Activated naive CD4-positive, alpha-beta T cell treated with anti-CD3 and anti-CD28 coated beads, Interleukin-2, amount 50 U/mL, for 72 hours (primary cell): ENCODE measurements at regions not wholly inside any gene's neighbourhood (a gene's known extent, or its start where the extent isn't known, plus 50 kb on each side); places are given as distances from the start of the nearest gene placed in this dataset.
"Not testable (repeated sequence)": the region's sequence is repeated elsewhere in the genome, so short reads cannot be mapped to it uniquely, and the experiment has no call there.

Source experiments
- ATAC-seq, 2 donors: fragments of 150-1000 bp; cut with Tn5 transposase; 2 replicates each; pipeline ENCODE4 v1.10.0; 2021; ENCODE audit warnings: mild to moderate bottlenecking in 2 of 2, moderate library complexity in 2 of 2
- DNase-seq, 2 donors: peaks; one replicate each; pipeline ENCODE4 v3.0.0; 2021 to 2022; ENCODE audit warnings: low spot score in 2 of 2
- H3K27ac Mint-ChIP-seq, 2 donors: one replicate each; pipeline ENCODE4 v1.8.0; 2022; ENCODE audit warnings: mild to moderate bottlenecking in 2 of 2, mixed read lengths in 2 of 2
- H3K36me3 Mint-ChIP-seq, 2 donors: one replicate each; pipeline ENCODE4 v1.8.0; 2022; ENCODE audit warnings: mixed read lengths in 2 of 2
- H3K9me3 Mint-ChIP-seq, 2 donors: one replicate each; pipeline ENCODE4 v1.8.0; 2022; ENCODE audit warnings: mixed read lengths in 2 of 2

DNA sequence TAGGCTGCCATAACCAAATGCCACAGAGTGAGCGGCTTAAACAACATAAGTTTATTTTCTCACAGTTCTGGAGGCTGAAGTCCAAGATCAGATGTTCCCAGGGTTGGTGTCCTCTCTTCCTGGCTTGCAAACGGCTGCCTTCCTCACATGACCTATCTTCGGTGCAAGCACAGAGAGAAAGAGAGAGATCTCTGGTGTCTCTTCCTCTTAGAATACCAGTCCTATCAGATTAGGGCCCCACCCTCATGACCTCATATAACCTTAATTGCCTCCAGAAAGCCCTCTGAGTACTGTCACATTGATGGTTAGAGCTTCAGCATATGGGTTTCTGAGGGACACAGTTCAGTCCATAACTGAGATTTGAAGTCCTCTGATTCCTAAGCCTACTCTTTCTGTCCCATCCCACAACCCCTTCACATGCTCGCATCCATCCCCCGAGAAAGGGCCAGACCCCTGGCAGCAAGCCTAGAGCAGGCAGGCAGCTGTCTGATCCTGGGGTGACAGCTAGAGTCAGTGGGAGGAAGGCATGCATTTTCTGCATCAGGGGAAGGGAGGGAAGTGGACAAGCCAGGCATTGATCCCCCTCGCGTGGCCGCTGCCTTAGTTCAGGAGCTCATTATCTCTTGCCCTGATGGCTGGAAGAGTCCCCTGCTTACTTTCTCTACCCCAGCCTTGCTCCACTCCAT lies 114.1 kb downstream of the FAR1 start:
- Mint-ChIP-seq H3K9me3 (no peaks in the 10 kb centered on the region), H3K36me3 (no peaks in the 10 kb centered on the region), H3K27ac (no peak overlapping the region)
- DNase-seq = no peak
- ATAC-seq = no peak

DNA sequence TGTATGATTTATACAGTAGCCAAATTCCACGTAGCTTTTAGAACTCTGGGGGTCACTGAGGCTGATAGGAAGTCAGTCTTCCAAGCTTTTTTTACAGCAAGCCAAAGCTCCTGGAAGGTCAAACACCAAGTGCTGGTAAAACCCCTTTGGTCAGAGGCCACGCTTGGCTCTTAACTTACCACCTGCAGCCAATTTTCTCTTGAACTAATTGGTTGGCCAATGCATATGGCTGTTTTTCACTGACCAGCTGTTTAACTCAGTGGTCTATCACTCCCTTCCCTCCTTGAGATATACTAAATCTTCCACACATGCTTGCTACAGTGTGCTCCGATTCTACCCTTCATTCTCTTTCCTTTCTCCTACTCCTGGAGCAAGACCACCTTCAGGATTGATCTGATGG lies 116.0 kb downstream of the FAR1 start:
- ATAC-seq = no peak
- DNase-seq = no peak
- H3K36me3 Mint-ChIP-seq = no peaks in the 10 kb centered on the region
- no peak overlapping the region for H3K27ac Mint-ChIP-seq
- no peaks in the 10 kb centered on the region for H3K9me3 Mint-ChIP-seq

DNA sequence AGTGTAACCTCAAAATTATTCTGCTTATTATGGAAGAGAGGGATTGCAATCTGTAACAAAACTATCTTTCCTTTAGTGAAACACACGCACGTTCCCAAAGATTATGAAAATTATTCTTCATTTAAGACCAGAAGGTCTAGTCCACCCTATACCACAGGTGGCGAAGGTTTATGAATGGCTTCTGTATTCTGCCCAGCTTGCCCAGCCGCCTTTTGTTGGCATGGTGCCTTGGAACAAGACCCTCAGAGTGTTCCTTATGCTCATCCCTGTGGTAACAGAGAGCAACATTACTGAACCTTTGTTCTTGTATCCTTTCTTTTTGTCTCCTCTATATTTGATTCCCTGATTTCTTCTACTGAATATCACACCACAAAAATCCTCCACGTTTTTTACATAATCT lies 116.4 kb downstream of the FAR1 start:
- ATAC-seq = no peak
- Mint-ChIP-seq H3K9me3 (no peaks in the 10 kb centered on the region), H3K36me3 (no peaks in the 10 kb centered on the region), H3K27ac (no peak overlapping the region)
- no peak for DNase-seq

DNA sequence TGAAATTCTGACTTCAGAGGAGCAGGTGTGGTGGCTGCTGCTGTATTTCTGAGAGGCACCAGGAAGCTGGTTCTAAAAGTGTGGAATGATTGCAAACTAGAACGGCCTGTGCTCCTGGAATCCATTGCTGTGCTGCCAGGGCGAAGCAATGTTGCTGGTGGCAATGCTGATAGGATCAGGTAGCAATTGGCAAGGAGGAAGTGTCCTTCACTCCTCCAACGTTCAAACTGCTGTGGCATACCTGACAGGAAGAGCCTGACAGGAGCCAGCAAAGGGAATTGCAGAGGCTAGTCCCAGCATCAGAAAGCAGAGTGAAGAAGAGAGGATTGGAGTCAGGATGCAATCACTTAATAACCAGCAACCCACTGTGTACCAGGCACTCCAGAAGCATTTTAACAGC lies 118.2 kb downstream of the FAR1 start:
- ATAC-seq (no peak), DNase-seq (no peak)
- H3K9me3 Mint-ChIP-seq = no peaks in the 10 kb centered on the region
- no peaks in the 10 kb centered on the region for H3K36me3 Mint-ChIP-seq
- H3K27ac Mint-ChIP-seq = peak overlapping the region in 1 of 2 donors; percentile 37

DNA sequence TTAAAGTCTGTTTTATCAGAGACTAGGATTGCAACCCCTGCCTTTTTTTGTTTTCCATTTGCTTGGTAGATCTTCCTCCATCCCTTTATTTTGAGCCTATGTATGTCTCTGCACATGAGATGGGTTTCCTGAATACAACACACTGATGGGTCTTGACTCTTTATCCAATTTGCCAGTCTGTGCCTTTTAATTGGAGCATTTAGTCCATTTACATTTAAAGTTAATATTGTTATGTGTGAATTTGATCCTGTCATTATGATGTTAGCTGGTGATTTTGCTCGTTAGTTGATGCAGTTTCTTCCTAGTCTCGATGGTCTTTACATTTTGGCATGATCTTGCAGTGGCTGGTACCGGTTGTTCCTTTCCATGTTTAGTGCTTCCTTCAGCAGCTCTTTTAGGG lies 129.1 kb downstream of the FAR1 start:
- Mint-ChIP-seq H3K36me3 (peaks cover 17 to 19% of the 10 kb centered on the region in 2 donors), H3K9me3 (peaks cover 19 to 20% of the 10 kb centered on the region in 2 donors)
- H3K27ac Mint-ChIP-seq, DNase-seq, ATAC-seq: not testable (repeated sequence)

DNA sequence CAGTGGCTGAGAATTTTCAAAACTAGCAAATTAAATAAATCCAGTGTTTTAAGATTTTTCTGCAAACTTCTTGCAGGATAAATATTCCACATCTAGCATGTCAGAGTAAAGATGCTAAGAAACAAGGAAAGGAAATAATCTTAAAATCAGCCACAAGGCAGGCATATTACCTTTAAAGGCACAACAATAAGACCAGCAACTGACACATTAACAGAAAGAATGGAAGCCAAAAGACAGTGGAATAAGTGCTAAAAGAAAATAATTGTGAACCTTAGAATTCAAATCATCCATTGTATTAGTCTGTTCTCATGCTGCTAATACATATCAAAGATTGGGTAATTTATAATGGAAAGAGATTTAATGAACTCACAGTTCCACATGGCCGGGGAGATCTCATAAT lies 132.4 kb downstream of the FAR1 start:
- DNase-seq (no peak), ATAC-seq (no peak)
- H3K9me3 Mint-ChIP-seq = peaks cover 19 to 20% of the 10 kb centered on the region in 2 donors
- H3K36me3 Mint-ChIP-seq = peaks cover 17 to 19% of the 10 kb centered on the region in 2 donors
- H3K27ac Mint-ChIP-seq = no peak overlapping the region

DNA sequence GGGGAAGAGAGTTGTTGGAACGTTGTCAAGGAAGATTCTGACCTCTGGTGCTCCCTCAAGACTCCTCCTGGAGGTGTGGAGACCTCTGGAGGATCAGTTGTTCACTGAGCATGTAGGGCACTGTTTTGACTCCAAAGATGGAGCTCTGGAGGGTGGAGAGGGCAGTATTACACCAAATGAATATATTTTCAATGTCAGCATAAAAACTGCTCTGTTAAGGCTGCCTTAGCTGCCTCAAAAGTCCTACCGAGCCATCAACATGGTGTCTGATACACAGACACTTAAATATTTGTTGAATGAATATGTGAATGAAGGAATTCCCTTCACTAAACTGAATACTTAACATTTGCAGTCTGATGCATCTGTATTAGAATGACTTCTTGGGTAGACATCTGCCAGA lies 144.2 kb upstream of the SPON1 start:
- Mint-ChIP-seq H3K36me3 (peaks cover 0 to 5% of the 10 kb centered on the region in 2 donors), H3K27ac (no peak overlapping the region), H3K9me3 (peaks cover 3 to 26% of the 10 kb centered on the region in 2 donors)
- no peak for ATAC-seq
- no peak for DNase-seq

DNA sequence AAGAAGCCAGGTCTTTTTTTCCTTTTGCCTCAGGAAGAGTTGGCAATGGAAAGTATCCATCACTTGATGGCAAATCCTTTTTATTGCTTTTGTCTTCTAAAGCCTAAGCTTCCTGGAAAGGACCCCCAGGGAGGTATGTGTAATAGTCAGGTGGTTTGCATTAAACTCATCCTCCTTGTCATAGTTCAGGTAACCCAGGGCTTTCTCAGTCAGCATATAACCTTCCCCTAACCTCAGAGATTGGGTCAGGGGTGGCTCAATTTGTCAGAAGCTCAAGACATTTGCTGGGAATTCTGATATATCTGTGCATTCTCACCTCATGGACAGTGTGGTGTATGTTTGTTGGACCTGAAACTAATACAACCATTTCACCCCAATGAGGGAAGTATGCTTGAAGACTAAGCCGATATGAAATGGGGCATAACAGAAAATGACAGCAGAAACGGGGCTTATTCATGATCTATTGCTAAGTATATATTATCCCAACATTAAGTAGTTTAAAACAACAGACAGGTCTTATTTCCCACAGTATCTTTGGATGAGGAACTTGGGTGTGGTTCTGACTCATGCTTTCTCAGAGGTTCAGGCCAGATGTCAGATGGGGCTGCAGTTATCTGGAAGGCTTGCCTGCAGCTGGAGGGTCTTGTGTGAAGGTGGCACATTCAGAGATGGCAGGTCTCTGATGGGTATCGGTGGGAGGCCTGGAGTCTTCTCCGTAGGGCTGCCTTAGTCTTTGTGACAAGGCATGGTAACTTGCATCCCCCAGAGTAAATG lies 135.8 kb upstream of the SPON1 start:
- no peak for ATAC-seq
- Mint-ChIP-seq H3K9me3 (peaks cover 17 to 25% of the 10 kb centered on the region in 2 donors), H3K36me3 (peaks cover 7 to 13% of the 10 kb centered on the region in 2 donors), H3K27ac (no peak overlapping the region)
- no peak for DNase-seq

DNA sequence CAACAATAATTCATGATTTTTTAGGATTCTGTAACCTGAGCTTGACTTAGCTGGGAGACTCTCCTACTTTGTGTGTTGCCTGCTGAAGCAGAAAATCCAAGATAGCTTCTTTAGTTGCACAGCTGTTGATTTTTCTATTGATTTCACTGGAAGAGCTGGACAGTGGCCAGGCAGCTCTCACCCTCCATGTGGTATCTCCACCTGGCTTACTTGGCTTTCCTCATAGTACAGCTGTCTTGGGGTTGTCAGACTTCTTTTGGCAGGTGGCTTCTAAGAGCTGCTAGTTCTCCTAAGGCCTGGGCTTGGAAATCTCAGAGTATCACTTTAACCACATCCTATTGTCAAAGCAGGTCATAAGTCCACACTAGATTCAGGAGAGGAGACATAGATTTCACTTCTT lies 130.8 kb upstream of the SPON1 start:
- DNase-seq = no peak
- Mint-ChIP-seq H3K36me3 (peaks cover 11 to 22% of the 10 kb centered on the region in 2 donors), H3K9me3 (peaks cover 17 to 27% of the 10 kb centered on the region in 2 donors), H3K27ac (no peak overlapping the region)
- no peak for ATAC-seq

DNA sequence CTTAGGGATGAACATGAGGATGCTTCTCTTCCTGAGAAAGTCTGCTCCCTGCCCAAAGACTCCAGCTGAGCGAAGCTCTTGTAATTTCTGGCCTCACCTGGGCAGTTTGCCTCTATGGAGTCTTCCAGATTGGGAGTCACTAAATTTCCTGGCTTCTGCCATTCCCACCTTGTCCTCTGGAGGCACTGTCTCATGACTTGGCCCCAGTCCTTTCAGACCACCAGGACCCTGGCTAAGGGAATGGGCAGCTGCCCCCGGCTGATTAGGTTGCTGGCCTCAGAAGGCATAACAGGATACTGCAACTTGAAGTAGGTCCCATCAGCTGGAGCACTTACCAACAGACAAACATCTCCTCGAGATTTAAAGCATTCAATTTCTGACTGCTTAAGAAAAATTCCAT lies 128.1 kb upstream of the SPON1 start:
- ATAC-seq (no peak), DNase-seq (no peak)
- Mint-ChIP-seq H3K9me3 (peaks cover 13 to 21% of the 10 kb centered on the region in 2 donors), H3K36me3 (peaks cover 10 to 22% of the 10 kb centered on the region in 2 donors), H3K27ac (no peak overlapping the region)

DNA sequence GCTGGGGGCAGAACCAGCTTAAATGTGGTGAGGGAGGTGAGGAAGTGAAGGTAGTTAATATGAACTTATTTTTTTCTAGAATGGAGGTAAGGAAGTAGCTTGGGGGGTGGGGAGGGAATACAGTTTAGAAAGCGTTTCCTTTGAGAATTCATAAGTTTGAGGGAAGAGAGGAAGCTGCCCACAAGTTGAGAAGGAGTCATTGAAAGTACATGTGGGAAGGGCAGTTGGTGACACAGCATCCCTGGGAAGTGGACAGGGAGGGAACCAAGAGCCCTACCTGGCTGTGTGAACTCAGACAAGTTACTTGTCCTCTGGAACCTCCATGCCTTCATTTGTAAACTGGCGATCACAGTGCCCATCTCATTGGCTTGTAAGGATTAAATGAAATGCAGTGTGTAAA lies 125.9 kb upstream of the SPON1 start:
- Mint-ChIP-seq H3K36me3 (peaks cover 4 to 9% of the 10 kb centered on the region in 2 donors), H3K9me3 (peaks cover 0 to 10% of the 10 kb centered on the region in 2 donors), H3K27ac (no peak overlapping the region)
- no peak for DNase-seq
- no peak for ATAC-seq

DNA sequence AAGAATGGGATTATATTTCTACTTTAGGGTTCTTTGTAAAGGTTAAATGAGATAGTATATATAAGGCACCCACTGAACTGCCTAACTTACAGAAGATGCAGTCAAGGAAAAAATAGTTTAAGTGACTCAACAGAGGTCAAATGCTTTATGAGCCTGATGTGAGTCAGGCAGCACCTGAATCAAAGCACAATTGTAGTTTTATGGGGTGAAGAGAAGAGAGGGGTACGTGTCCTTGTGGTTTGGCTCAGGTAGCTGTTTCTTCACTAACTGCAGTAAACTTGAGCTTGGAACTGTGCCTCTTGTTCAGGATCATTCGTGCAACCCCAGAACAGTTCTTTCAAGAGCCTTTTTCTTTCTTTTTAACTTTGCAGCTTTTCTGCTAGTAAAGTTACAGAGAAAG lies 125.2 kb upstream of the SPON1 start:
- ATAC-seq (peak; percentile 79 to 97), DNase-seq (no peak)
- H3K36me3 Mint-ChIP-seq = peaks cover 4 to 9% of the 10 kb centered on the region in 2 donors
- H3K9me3 Mint-ChIP-seq = peaks cover 0 to 10% of the 10 kb centered on the region in 2 donors
- no peak overlapping the region for H3K27ac Mint-ChIP-seq

DNA sequence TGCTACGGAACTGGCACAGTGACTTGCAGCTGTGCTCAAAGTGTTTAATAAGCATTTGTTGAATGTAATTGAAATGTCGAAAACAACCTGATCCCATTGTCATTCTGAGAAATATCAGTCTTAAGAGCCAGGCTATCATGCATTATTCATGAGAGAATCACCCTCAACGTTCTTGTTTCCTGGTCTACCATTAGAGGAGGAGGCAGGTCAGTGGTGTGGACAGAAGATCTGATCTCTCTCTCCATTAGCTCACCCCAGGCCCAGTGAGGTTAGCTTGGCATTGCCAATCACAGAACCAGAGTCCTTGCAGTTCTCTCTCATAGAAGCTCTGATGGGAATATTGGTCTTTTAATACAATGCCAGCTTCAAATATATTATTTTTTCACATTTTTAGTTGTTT lies 121.1 kb upstream of the SPON1 start:
- Mint-ChIP-seq H3K27ac (no peak overlapping the region), H3K9me3 (no peaks in the 10 kb centered on the region), H3K36me3 (no peaks in the 10 kb centered on the region)
- ATAC-seq = no peak
- no peak for DNase-seq

DNA sequence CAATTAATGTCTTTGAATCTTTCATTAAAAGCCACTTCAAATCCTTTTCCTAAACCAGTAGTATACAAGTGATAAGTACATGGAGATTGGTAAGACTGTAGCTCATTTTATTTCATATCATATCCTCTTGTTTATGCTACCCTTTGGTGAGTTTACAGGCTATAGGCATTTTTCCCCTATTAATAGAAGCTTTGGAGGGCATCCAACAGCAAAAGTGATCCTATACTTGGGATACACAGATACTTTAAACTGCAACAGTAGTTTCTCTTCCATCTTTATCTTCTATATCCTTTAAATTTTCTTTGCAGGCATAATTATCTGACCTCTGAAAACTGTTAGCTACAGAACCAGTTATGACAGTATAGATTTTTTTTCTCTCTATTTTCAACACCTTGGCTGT lies 114.5 kb upstream of the SPON1 start:
- DNase-seq (no peak), ATAC-seq (no peak)
- Mint-ChIP-seq H3K9me3 (no peaks in the 10 kb centered on the region), H3K27ac (no peak overlapping the region), H3K36me3 (no peaks in the 10 kb centered on the region)

DNA sequence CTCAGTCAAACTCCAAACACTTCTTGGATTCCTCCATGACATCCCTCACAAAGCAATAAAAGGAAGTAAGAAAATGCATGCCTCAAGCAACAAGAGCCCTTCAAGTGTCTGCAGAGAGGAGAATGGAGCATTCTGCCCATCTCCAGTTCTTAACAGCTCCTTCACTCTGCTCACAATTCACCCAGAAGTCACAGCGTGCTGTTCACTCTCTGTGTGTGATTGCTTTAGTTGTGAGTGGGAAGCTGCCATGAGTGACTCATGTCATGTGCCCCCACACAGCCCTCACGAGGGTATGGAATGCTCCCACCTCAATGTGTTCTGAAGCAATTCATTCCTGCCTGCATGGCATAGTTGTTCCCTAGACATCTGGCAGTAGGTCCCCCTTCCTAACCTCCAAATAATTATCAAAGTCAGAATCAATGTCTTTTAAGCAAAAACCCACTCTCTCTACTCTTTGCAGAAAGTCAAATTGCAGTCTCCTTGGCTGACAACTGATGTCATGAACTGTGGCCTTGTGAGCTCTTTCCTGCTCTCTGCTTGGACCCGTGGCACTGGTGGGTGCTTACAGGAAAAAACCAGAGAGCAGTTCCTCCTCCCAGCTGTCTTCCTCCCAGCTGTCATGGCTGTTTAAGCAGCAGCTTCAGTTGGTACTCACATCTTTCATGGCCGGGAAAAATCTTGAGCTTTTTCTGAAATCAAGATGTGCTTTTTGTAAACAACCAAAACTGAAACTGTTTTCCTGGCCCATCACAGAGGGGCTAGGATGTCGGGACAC lies 112.1 kb upstream of the SPON1 start:
- DNase-seq (no peak), ATAC-seq (no peak)
- Mint-ChIP-seq H3K9me3 (no peaks in the 10 kb centered on the region), H3K36me3 (no peaks in the 10 kb centered on the region), H3K27ac (peak overlapping the region in 1 of 2 donors; percentile 11)

DNA sequence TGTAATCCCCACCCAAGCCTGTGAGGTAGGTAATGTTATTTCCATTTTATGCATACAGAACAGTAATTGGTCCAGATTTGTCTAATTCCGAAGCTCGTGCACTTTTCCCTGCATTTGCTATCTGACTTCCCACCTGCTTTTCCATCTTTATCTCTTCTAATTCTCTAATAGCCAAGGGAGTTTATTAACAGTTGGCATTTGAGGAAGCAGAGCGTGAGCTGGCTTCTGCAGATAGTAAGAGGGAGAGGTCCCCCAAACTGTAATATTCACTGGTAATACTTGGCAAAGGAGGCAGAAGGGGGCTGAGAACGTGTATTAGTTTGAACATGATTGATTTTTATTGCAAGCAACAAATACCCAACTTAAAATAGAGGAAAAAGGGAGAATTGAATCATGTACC lies 110.8 kb upstream of the SPON1 start:
- no peak overlapping the region for H3K27ac Mint-ChIP-seq
- H3K36me3 Mint-ChIP-seq = no peaks in the 10 kb centered on the region
- ATAC-seq = no peak
- DNase-seq = no peak
- H3K9me3 Mint-ChIP-seq = no peaks in the 10 kb centered on the region

DNA sequence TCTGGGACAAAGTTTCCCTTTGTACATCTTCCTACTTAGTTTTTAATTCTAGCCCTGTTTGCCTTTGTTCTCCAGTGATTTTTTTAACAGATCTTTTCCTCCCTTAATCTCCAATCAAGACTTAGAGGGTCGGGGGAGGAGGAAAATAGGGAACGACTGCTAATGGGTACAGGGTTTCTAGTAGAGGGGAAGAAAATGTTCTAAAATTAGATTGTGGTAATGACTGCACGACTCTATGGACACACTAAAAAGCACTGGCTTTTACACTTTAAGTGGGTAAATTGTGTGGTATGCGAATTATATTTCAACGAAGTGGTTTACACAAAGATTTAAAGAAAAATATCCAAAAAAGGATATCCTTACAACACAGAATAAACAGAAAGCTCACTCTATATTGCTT lies 110.0 kb upstream of the SPON1 start:
- DNase-seq = no peak
- Mint-ChIP-seq H3K36me3 (no peaks in the 10 kb centered on the region), H3K27ac (no peak overlapping the region), H3K9me3 (no peaks in the 10 kb centered on the region)
- ATAC-seq = no peak
